HepG2 (cell line): ENCODE measurements at regions not wholly inside any gene's neighbourhood (a gene's known extent, or its start where the extent isn't known, plus 50 kb on each side); places are given as distances from the start of the nearest gene placed in this dataset.

Source experiments
- ATAC-seq: fragments of 200-7000 bp; cut with Tn5 transposase; 3 replicates; pipeline ENCODE4 v1.9.1; 2020; ENCODE audit warnings: mild to moderate bottlenecking, moderate library complexity
- BruUV-seq: library from RNA; stranded (reverse); fragments of 400-500 nt; replicated peaks from 2 replicates; lab custom pipeline; 2021; lab: Mats Ljungman, UMichigan
- CTCF ChIA-PET: fragments of 300-600 bp; formaldehyde crosslinking; extraction: SDS; loops from one replicate; lab custom pipeline; 2021; ENCODE audit warnings: low total read pairs, inconsistent platforms, low intra/inter-chr PET ratio; lab: Yijun Ruan, JAX
- POLR2A ChIA-PET: fragments of 350-600 bp; sonication (Branson Sonifier 250); formaldehyde crosslinking; loops from one replicate; lab custom pipeline; 2020; ENCODE audit warnings: antibody characterized with exemption, inconsistent platforms; lab: Yijun Ruan, JAX
- DNase-seq: peaks from one replicate; pipeline ENCODE4 v3.0.0-alpha.2; 2015; ENCODE audit warnings: low spot score
- FAIRE-seq: peaks from 3 replicates; lab custom pipeline; 2011; peaks lifted over from hg19 to GRCh38; lab: Jason Lieb, UNC
- H2AFZ ChIP-seq: one replicate; pipeline ENCODE4 v1.6.1; 2011; ENCODE audit warnings: low read length, inconsistent platforms
- H3K27ac ChIP-seq: fragments of 300-600 bp; 3 replicates; pipeline ENCODE4 v1.8.0; 2011; ENCODE audit warnings: mixed run types, mild to moderate bottlenecking, mixed read lengths, low read length, inconsistent platforms; ENCODE audit not compliant: insufficient read depth; ENCODE audit errors: extremely low read length
- H3K27me3 ChIP-seq, 2 experiments: fragments of 200-600 bp in 1 of 2; 2 replicates in 1 of 2; 3 replicates in 1 of 2; pipeline versions ENCODE4 v1.6.0 to v1.8.0; 2011; ENCODE audit warnings: low read length in 2 of 2, mild to moderate bottlenecking in 2 of 2, moderate library complexity in 2 of 2, inconsistent platforms in 1 of 2; ENCODE audit not compliant: insufficient read depth in 2 of 2, control insufficient read depth in 1 of 2
- H3K36me3 ChIP-seq, 2 experiments: fragments of 200-600 bp in 1 of 2; replicated peaks in 1 of 2; 2 replicates in 1 of 2; 3 replicates in 1 of 2; pipeline versions ENCODE4 v1.5.1 to v1.8.0; 2011; ENCODE audit warnings: low read length in 2 of 2, inconsistent platforms in 1 of 2; ENCODE audit not compliant: insufficient read depth in 2 of 2, control insufficient read depth in 1 of 2
- H3K4me1 ChIP-seq: 2 replicates; pipeline ENCODE4 v1.5.1; 2012; ENCODE audit warnings: low read length, inconsistent platforms; ENCODE audit not compliant: insufficient read depth
- H3K4me2 ChIP-seq: 2 replicates; pipeline ENCODE4 v1.6.0; 2011; ENCODE audit warnings: low read depth, low read length, inconsistent platforms
- H3K4me3 ChIP-seq, 3 experiments: fragments of 200-600 bp in 1 of 3; sonication (generic), shearing (Covaris generic) in 1 of 3; replicated peaks in 1 of 3; 2 replicates each; pipeline ENCODE4 v1.5.1; 2011 to 2016; ENCODE audit warnings: low read length in 3 of 3, inconsistent platforms in 2 of 3, low read depth in 2 of 3, mild to moderate bottlenecking in 2 of 3, control low read depth in 1 of 3, mixed read lengths in 1 of 3; ENCODE audit not compliant: insufficient read depth in 1 of 3
- H3K79me2 ChIP-seq: one replicate; pipeline ENCODE4 v1.6.1; 2011; ENCODE audit warnings: low read length, inconsistent platforms; ENCODE audit not compliant: insufficient read depth
- H3K9ac ChIP-seq: 2 replicates; pipeline ENCODE4 v1.6.0; 2011; ENCODE audit warnings: mild to moderate bottlenecking, low read depth, low read length, inconsistent platforms; ENCODE audit not compliant: insufficient read depth
- H3K9me3 ChIP-seq: 2 replicates; pipeline ENCODE4 v1.5.1; 2012; ENCODE audit warnings: mild to moderate bottlenecking, low read length
- H4K20me1 ChIP-seq: 2 replicates; pipeline ENCODE4 v1.6.0; 2011; ENCODE audit warnings: inconsistent platforms, mild to moderate bottlenecking, low read length, moderate library complexity; ENCODE audit not compliant: insufficient read depth
- KDM6A ChIP-seq: IDR thresholded peaks from 2 replicates; pipeline ENCODE4 v1.6.1; 2016; ENCODE audit warnings: low read depth
- KLF16 ChIP-seq, 2 experiments: sonication (generic) in 1 of 2; formaldehyde crosslinking in 1 of 2; IDR thresholded peaks; 2 replicates each; pipeline versions ENCODE4 v1.6.1 to v1.8.0; 2016 to 2023; ENCODE audit warnings: missing genetic modification reagents in 2 of 2, missing compliant biosample characterization in 1 of 2
- LCORL ChIP-seq, 2 experiments: fragments of 450-650 bp in 1 of 2; sonication (generic) in 1 of 2; formaldehyde crosslinking in 1 of 2; IDR thresholded peaks; 2 replicates each; pipeline versions ENCODE4 v1.5.0 to v1.6.1; 2017 to 2020; ENCODE audit warnings: antibody characterized with exemption in 1 of 2, missing genetic modification reagents in 1 of 2
- MLLT10 ChIP-seq: sonication (generic); formaldehyde crosslinking; IDR thresholded peaks from 2 replicates; pipeline ENCODE4 v1.4.0; 2020; ENCODE audit warnings: missing genetic modification reagents
- REPIN1 ChIP-seq: sonication (generic); formaldehyde crosslinking; IDR thresholded peaks from 2 replicates; pipeline ENCODE4 v1.8.0; 2022; ENCODE audit warnings: missing genetic modification reagents, low read depth, mild to moderate bottlenecking, borderline replicate concordance
- RFX1 ChIP-seq: fragments of 450-650 bp; IDR thresholded peaks from 2 replicates; pipeline ENCODE4 v1.6.1; 2017
- SSRP1 ChIP-seq: IDR thresholded peaks from 2 replicates; pipeline ENCODE4 v1.6.1; 2016; ENCODE audit warnings: control low read depth
- ZFAT ChIP-seq: sonication (generic); formaldehyde crosslinking; conservative IDR thresholded peaks from 2 replicates; pipeline ENCODE4 v1.8.1; 2023; ENCODE audit warnings: missing genetic modification reagents, inconsistent platforms
- ZNF468 ChIP-seq: sonication (generic); formaldehyde crosslinking; IDR thresholded peaks from 2 replicates; pipeline ENCODE4 v1.8.0; 2022; ENCODE audit warnings: mild to moderate bottlenecking, moderate library complexity, missing genetic modification reagents
- ZNF484 ChIP-seq: sonication (generic); formaldehyde crosslinking; IDR thresholded peaks from 2 replicates; pipeline ENCODE4 v1.5.1; 2020; ENCODE audit warnings: mild to moderate bottlenecking, low read depth, missing genetic modification reagents, borderline replicate concordance
- ZNF572 ChIP-seq: sonication (generic); formaldehyde crosslinking; IDR thresholded peaks from 2 replicates; pipeline ENCODE4 v1.5.1; 2020; ENCODE audit warnings: mild to moderate bottlenecking, missing genetic modification reagents
- ZNF75D ChIP-seq: sonication (generic); formaldehyde crosslinking; IDR thresholded peaks from 2 replicates; pipeline ENCODE4 v1.8.1; 2023; ENCODE audit warnings: missing genetic modification reagents, mild to moderate bottlenecking, borderline replicate concordance
- ZNF788 ChIP-seq: sonication (generic); formaldehyde crosslinking; IDR thresholded peaks from 2 replicates; pipeline ENCODE4 v1.5.0; 2020; ENCODE audit warnings: mild to moderate bottlenecking, missing genetic modification reagents, borderline replicate concordance
- in situ Hi-C: cut with HindIII; loops from 2 replicates; pipeline ENCODE4 v1.10.0; 2017; ENCODE audit warnings: low pct_unique_long_range_greater_than_20kb; ENCODE audit not compliant: extremely low pct_ligation_motif_present
- intact Hi-C: fragments of 100-400 bp; cut with micrococcal nuclease; formaldehyde crosslinking; loops from one replicate; pipeline ENCODE4 v1.10.0; 2022; ENCODE audit not compliant: unreplicated experiment
- TF ChIP-seq, protein P1 (sequence below): sonication (generic); formaldehyde crosslinking; IDR thresholded peaks from 2 replicates; pipeline ENCODE4 v1.4.0; 2020; ENCODE audit warnings: missing genetic modification reagents

DNA sequence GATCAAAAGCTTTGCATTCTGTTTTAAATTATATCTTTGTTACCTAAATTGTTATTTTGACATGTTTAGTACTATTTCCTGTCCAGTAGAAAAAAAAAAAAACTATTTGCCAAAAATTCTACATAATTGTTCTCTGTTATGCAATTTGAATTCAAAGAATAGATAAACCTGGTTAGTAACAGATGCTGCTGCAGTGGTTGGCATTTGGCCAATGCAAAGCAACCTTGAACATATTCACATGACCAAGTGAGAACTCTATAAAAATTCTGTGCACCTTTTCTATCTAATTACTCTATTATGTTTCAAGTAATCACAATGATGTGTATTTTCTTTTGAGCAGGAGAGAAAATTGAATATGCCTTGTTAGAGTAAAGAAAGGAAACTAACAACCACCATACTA, 1473.4 kb downstream of the RPA4 start:
- no peaks in the 10 kb centered on the region for H3K36me3 ChIP-seq
- no peaks in the 10 kb centered on the region for H3K9me3 ChIP-seq
- H4K20me1 ChIP-seq, result no peaks in the 10 kb centered on the region
- ChIA-PET POLR2A (no interaction called here), CTCF (no interaction called here)
- no peak overlapping the region for H2AFZ ChIP-seq
- in situ Hi-C loops, result no loop called here
- H3K4me3 ChIP-seq, result no peak overlapping the region
- H3K9ac ChIP-seq, result no peak overlapping the region
- H3K4me2 ChIP-seq, result no peak overlapping the region
- TF ChIP-seq KLF16 (CRISPR knock-in tag; IDR thresholded peaks at IDR 0.05), result no peak
- no peak for TF ChIP-seq ZNF484
- TF ChIP-seq ZFAT, result no peak
- TF ChIP-seq ZNF468 (CRISPR knock-in tag), result no peak
- TF ChIP-seq RFX1, result no peak
- TF ChIP-seq ZNF75D (CRISPR knock-in tag), result no peak
- no peak for TF ChIP-seq ZNF572 (CRISPR knock-in tag)
- no peak for TF ChIP-seq SSRP1
- no peak for TF ChIP-seq ZNF788 (CRISPR knock-in tag)
- TF ChIP-seq MLLT10 (CRISPR knock-in tag), result no peak
- TF ChIP-seq LCORL (IDR thresholded peaks at IDR 0.05), result no peak
- TF ChIP-seq LCORL (CRISPR knock-in tag; IDR thresholded peaks at IDR 0.05), result no peak
- no peak for TF ChIP-seq REPIN1 (CRISPR knock-in tag)
- intact Hi-C loops, result no loop called here
- no peaks in the 10 kb centered on the region for H3K27me3 ChIP-seq
- BruUV-seq, result no TSS peak
- no peaks in the 10 kb centered on the region for H3K4me1 ChIP-seq
- ATAC-seq (no peak), FAIRE-seq (no peak), DNase-seq (no peak)
- no peaks in the 10 kb centered on the region for H3K79me2 ChIP-seq
- H3K27ac ChIP-seq, result no peak overlapping the region

GRCh38 chrX:98362630-98363029, 1478.9 kb downstream of the RPA4 start:
- CTCF ChIA-PET, result no interaction called here
- H3K27me3 ChIP-seq, result no peaks in the 10 kb centered on the region
- no peak overlapping the region for H3K4me3 ChIP-seq
- H3K36me3 ChIP-seq, result no peaks in the 10 kb centered on the region
- no peak overlapping the region for H2AFZ ChIP-seq
- H3K79me2 ChIP-seq, result no peaks in the 10 kb centered on the region
- ATAC-seq, result no peak
- no peaks in the 10 kb centered on the region for H4K20me1 ChIP-seq
- no peaks in the 10 kb centered on the region for H3K4me1 ChIP-seq
- BruUV-seq, result no TSS peak
- H3K9ac ChIP-seq, result no peak overlapping the region
- no peak overlapping the region for H3K4me2 ChIP-seq
- no peak for DNase-seq
- TF ChIP-seq, protein P1, sequence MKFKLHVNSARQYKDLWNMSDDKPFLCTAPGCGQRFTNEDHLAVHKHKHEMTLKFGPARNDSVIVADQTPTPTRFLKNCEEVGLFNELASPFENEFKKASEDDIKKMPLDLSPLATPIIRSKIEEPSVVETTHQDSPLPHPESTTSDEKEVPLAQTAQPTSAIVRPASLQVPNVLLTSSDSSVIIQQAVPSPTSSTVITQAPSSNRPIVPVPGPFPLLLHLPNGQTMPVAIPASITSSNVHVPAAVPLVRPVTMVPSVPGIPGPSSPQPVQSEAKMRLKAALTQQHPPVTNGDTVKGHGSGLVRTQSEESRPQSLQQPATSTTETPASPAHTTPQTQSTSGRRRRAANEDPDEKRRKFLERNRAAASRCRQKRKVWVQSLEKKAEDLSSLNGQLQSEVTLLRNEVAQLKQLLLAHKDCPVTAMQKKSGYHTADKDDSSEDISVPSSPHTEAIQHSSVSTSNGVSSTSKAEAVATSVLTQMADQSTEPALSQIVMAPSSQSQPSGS (CRISPR knock-in tag), result no peak
- no peak for TF ChIP-seq KDM6A (CRISPR knock-in tag)
- TF ChIP-seq, all 625 proteins: peak for 0
- intact Hi-C loops, result no loop called here
- POLR2A ChIA-PET, result no interaction called here
- in situ Hi-C loops, result no loop called here
- H3K27ac ChIP-seq, result no peak overlapping the region
- no peaks in the 10 kb centered on the region for H3K9me3 ChIP-seq
- no peak for FAIRE-seq
